A673 (cell line): ENCODE measurements at regions not wholly inside any gene's neighbourhood (a gene's known extent, or its start where the extent isn't known, plus 50 kb on each side); places are given as distances from the start of the nearest gene placed in this dataset.

Experiments
- EZH2 ChIP-seq: fragments of 200-600 bp; sonication (generic); IDR thresholded peaks from 2 replicates; pipeline ENCODE4 v1.6.1; 2017; ENCODE audit warnings: borderline replicate concordance, low read depth, mild to moderate bottlenecking, mixed read lengths, antibody characterized with exemption, low read length; ENCODE audit not compliant: poor library complexity, severe bottlenecking
- TF ChIP-seq, protein P1 (sequence below): fragments of 300-800, 200-600 bp; sonication (generic); conservative IDR thresholded peaks from 2 replicates; pipeline ENCODE4 v1.5.1; 2017; ENCODE audit warnings: low read depth, mild to moderate bottlenecking, antibody characterized with exemption, low read length, moderate library complexity, mixed read lengths

- TF ChIP-seq, protein P1, sequence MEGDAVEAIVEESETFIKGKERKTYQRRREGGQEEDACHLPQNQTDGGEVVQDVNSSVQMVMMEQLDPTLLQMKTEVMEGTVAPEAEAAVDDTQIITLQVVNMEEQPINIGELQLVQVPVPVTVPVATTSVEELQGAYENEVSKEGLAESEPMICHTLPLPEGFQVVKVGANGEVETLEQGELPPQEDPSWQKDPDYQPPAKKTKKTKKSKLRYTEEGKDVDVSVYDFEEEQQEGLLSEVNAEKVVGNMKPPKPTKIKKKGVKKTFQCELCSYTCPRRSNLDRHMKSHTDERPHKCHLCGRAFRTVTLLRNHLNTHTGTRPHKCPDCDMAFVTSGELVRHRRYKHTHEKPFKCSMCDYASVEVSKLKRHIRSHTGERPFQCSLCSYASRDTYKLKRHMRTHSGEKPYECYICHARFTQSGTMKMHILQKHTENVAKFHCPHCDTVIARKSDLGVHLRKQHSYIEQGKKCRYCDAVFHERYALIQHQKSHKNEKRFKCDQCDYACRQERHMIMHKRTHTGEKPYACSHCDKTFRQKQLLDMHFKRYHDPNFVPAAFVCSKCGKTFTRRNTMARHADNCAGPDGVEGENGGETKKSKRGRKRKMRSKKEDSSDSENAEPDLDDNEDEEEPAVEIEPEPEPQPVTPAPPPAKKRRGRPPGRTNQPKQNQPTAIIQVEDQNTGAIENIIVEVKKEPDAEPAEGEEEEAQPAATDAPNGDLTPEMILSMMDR: no peak
- TF ChIP-seq EZH2: no peak
These were observed 66.4 kb upstream of the SLC44A1 start for GRCh38 chr9:105178076-105178475.
